K562 (cell line): ENCODE measurements at regions not wholly inside any gene's neighbourhood (a gene's known extent, or its start where the extent isn't known, plus 50 kb on each side); places are given as distances from the start of the nearest gene placed in this dataset.

ENCODE experiments used
- BRD4 ChIP-seq: fragments of 200-600 bp; sonication (generic); IDR thresholded peaks from 2 replicates; pipeline ENCODE4 v1.6.1; 2017; ENCODE audit warnings: inconsistent platforms
- DPF2 ChIP-seq: fragments of 450-650 bp; IDR thresholded peaks from 2 replicates; pipeline ENCODE4 v1.6.1; 2016
- FOXM1 ChIP-seq, 2 experiments: fragments of 450-650 bp in 1 of 2; sonication (generic) in 1 of 2; formaldehyde crosslinking in 1 of 2; IDR thresholded peaks; 2 replicates each; pipeline versions ENCODE4 v1.6.1 to v1.9.0; 2017 to 2022; ENCODE audit warnings: low read depth in 2 of 2, mild to moderate bottlenecking in 2 of 2, missing genetic modification reagents in 1 of 2, moderate library complexity in 1 of 2
- NFIX ChIP-seq: fragments of 250-450 bp; sonication (Bioruptor Pico); IDR thresholded peaks from 2 replicates; pipeline ENCODE4 v1.4.0; 2020; ENCODE audit warnings: low read depth, mild to moderate bottlenecking, moderate library complexity
- PATZ1 ChIP-seq: fragments of 250-450 bp; sonication (Bioruptor Pico); IDR thresholded peaks from 2 replicates; pipeline ENCODE4 v1.5.0; 2020; ENCODE audit warnings: mild to moderate bottlenecking, borderline replicate concordance
- TF ChIP-seq, protein P1 (sequence below): fragments of 450-650 bp; IDR thresholded peaks from 2 replicates; pipeline ENCODE4 v1.6.1; 2016; ENCODE audit warnings: low read depth
- TF ChIP-seq, protein P2 (sequence below): fragments of 150-350 bp; IDR thresholded peaks from 2 replicates; pipeline ENCODE4 v1.6.1; 2014; ENCODE audit warnings: low read depth, mild to moderate bottlenecking, low read length, borderline replicate concordance
- TF ChIP-seq, protein P3 (sequence below): IDR thresholded peaks from 2 replicates; pipeline ENCODE4 v1.6.1; 2016; ENCODE audit warnings: missing genetic modification characterization, missing compliant biosample characterization

DNA sequence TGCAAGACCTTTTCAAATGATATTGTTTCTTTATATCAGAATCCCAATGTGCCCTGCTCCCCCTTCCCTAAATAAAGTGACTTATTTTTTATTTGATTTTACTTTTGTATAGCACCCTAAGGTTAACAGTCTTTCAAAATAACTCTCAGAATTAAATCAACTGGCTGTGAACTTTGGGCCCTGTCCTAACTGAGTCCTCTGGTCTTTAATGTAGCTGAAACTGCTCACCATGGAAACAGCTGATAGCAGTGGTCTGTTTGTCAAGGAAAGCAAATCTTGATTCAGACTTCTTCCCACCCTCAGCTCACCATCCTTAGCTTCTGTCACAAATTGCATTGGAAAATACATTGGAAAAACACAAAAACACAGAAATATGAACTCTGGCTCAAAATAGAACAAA is 105.2 kb upstream of the PRPS1L1 start (continued):
- TF ChIP-seq, protein P1, sequence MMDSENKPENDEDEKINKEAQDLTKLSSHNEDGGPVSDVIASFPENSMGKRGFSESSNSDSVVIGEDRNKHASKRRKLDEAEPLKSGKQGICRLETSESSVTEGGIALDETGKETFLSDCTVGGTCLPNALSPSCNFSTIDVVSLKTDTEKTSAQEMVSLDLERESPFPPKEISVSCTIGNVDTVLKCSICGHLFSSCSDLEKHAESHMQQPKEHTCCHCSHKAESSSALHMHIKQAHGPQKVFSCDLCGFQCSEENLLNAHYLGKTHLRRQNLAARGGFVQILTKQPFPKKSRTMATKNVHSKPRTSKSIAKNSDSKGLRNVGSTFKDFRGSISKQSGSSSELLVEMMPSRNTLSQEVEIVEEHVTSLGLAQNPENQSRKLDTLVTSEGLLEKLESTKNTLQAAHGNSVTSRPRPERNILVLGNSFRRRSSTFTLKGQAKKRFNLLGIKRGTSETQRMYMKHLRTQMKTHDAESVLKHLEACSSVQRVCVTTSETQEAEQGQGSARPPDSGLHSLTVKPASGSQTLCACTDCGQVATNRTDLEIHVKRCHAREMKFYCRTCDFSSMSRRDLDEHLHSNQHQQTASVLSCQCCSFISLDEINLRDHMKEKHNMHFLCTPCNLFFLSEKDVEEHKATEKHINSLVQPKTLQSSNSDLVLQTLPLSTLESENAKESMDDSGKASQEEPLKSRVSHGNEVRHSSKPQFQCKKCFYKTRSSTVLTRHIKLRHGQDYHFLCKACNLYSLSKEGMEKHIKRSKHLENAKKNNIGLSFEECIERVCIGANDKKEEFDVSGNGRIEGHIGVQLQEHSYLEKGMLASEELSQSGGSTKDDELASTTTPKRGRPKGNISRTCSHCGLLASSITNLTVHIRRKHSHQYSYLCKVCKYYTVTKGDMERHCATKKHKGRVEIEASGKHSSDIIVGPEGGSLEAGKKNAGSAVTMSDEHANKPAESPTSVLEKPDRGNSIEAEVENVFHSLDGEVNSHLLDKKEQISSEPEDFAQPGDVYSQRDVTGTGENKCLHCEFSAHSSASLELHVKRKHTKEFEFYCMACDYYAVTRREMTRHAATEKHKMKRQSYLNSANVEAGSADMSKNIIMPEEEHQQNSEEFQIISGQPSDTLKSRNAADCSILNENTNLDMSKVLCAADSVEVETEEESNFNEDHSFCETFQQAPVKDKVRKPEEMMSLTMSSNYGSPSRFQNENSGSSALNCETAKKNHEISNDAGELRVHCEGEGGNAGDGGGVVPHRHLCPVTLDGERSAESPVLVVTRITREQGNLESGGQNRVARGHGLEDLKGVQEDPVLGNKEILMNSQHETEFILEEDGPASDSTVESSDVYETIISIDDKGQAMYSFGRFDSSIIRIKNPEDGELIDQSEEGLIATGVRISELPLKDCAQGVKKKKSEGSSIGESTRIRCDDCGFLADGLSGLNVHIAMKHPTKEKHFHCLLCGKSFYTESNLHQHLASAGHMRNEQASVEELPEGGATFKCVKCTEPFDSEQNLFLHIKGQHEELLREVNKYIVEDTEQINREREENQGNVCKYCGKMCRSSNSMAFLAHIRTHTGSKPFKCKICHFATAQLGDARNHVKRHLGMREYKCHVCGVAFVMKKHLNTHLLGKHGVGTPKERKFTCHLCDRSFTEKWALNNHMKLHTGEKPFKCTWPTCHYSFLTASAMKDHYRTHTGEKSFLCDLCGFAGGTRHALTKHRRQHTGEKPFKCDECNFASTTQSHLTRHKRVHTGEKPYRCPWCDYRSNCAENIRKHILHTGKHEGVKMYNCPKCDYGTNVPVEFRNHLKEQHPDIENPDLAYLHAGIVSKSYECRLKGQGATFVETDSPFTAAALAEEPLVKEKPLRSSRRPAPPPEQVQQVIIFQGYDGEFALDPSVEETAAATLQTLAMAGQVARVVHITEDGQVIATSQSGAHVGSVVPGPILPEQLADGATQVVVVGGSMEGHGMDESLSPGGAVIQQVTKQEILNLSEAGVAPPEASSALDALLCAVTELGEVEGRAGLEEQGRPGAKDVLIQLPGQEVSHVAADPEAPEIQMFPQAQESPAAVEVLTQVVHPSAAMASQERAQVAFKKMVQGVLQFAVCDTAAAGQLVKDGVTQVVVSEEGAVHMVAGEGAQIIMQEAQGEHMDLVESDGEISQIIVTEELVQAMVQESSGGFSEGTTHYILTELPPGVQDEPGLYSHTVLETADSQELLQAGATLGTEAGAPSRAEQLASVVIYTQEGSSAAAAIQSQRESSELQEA: no peak
- no peak for TF ChIP-seq BRD4
- TF ChIP-seq, protein P2, sequence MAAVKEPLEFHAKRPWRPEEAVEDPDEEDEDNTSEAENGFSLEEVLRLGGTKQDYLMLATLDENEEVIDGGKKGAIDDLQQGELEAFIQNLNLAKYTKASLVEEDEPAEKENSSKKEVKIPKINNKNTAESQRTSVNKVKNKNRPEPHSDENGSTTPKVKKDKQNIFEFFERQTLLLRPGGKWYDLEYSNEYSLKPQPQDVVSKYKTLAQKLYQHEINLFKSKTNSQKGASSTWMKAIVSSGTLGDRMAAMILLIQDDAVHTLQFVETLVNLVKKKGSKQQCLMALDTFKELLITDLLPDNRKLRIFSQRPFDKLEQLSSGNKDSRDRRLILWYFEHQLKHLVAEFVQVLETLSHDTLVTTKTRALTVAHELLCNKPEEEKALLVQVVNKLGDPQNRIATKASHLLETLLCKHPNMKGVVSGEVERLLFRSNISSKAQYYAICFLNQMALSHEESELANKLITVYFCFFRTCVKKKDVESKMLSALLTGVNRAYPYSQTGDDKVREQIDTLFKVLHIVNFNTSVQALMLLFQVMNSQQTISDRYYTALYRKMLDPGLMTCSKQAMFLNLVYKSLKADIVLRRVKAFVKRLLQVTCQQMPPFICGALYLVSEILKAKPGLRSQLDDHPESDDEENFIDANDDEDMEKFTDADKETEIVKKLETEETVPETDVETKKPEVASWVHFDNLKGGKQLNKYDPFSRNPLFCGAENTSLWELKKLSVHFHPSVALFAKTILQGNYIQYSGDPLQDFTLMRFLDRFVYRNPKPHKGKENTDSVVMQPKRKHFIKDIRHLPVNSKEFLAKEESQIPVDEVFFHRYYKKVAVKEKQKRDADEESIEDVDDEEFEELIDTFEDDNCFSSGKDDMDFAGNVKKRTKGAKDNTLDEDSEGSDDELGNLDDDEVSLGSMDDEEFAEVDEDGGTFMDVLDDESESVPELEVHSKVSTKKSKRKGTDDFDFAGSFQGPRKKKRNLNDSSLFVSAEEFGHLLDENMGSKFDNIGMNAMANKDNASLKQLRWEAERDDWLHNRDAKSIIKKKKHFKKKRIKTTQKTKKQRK: no peak
- TF ChIP-seq, protein P3, sequence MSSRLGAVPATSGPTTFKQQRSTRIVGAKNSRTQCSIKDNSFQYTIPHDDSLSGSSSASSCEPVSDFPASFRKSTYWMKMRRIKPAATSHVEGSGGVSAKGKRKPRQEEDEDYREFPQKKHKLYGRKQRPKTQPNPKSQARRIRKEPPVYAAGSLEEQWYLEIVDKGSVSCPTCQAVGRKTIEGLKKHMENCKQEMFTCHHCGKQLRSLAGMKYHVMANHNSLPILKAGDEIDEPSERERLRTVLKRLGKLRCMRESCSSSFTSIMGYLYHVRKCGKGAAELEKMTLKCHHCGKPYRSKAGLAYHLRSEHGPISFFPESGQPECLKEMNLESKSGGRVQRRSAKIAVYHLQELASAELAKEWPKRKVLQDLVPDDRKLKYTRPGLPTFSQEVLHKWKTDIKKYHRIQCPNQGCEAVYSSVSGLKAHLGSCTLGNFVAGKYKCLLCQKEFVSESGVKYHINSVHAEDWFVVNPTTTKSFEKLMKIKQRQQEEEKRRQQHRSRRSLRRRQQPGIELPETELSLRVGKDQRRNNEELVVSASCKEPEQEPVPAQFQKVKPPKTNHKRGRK (tag): no peak
- no peak for TF ChIP-seq NFIX
- TF ChIP-seq DPF2: no peak
- TF ChIP-seq FOXM1 (IDR thresholded peaks at IDR 0.05; ENCODE audit: low read depth): no peak
- no peak for TF ChIP-seq FOXM1 (CRISPR knock-in tag; IDR thresholded peaks at IDR 0.05; ENCODE audit: low read depth)
- TF ChIP-seq PATZ1: no peak
- TF ChIP-seq, all 486 proteins: peak for 0
